DOHH2 (cell line): ENCODE measurements at regions not wholly inside any gene's neighbourhood (a gene's known extent, or its start where the extent isn't known, plus 50 kb on each side); places are given as distances from the start of the nearest gene placed in this dataset.
A peak's percentile ranks its signal among the peaks of the same experiment; 100 is the strongest.

ENCODE experiments used
- H3F3A ChIP-seq: fragments of 200-600 bp; sonication (generic), shearing (Covaris generic); 2 replicates; pipeline ENCODE4 v1.6.0; 2016; ENCODE audit warnings: antibody characterized with exemption, mild to moderate bottlenecking; ENCODE audit not compliant: control insufficient read depth, insufficient read depth
- H3K27ac ChIP-seq: fragments of 200-600 bp; sonication (generic); 2 replicates; pipeline ENCODE4 v1.5.1; 2014; ENCODE audit warnings: low read depth, mild to moderate bottlenecking, low read length, moderate library complexity
- H3K27me3 ChIP-seq: fragments of 200-600 bp; sonication (generic); 2 replicates; pipeline ENCODE4 v1.6.1; 2014; ENCODE audit warnings: mild to moderate bottlenecking, low read length, mixed read lengths; ENCODE audit not compliant: control insufficient read depth
- H3K36me3 ChIP-seq: fragments of 200-600 bp; sonication (generic); 2 replicates; pipeline ENCODE4 v1.6.1; 2014; ENCODE audit warnings: mild to moderate bottlenecking, low read length, moderate library complexity, mixed read lengths; ENCODE audit not compliant: control insufficient read depth
- H3K4me1 ChIP-seq: fragments of 200-600 bp; sonication (generic); 2 replicates; pipeline ENCODE4 v1.6.1; 2014; ENCODE audit warnings: mild to moderate bottlenecking, low read length, mixed read lengths; ENCODE audit not compliant: control insufficient read depth
- H3K4me2 ChIP-seq: fragments of 200-600 bp; sonication (generic); 2 replicates; pipeline ENCODE4 v1.6.0; 2014; ENCODE audit warnings: mild to moderate bottlenecking, low read length, moderate library complexity
- H3K4me3 ChIP-seq: fragments of 200-600 bp; sonication (generic); 2 replicates; pipeline ENCODE4 v1.5.1; 2014; ENCODE audit warnings: mild to moderate bottlenecking, low read length, mixed read lengths
- H3K79me2 ChIP-seq: fragments of 200-600 bp; sonication (generic); 2 replicates; pipeline ENCODE4 v1.6.1; 2014; ENCODE audit warnings: mild to moderate bottlenecking, low read length, mixed read lengths; ENCODE audit not compliant: control insufficient read depth
- H3K9me2 ChIP-seq: fragments of 200-600 bp; sonication (generic); replicated peaks from 2 replicates; pipeline ENCODE4 v1.6.1; 2014; ENCODE audit warnings: mild to moderate bottlenecking, low read length, mixed read lengths; ENCODE audit not compliant: control insufficient read depth
- H3K9me3 ChIP-seq: fragments of 200-600 bp; sonication (generic); 2 replicates; pipeline ENCODE4 v1.6.1; 2014; ENCODE audit warnings: antibody characterized with exemption, low read length, mixed read lengths; ENCODE audit not compliant: control insufficient read depth, insufficient read depth
- H4K20me1 ChIP-seq: fragments of 200-600 bp; sonication (generic); 2 replicates; pipeline ENCODE4 v1.6.0; 2014; ENCODE audit warnings: low read depth, mild to moderate bottlenecking, antibody characterized with exemption, low read length, moderate library complexity; ENCODE audit not compliant: control insufficient read depth, insufficient read depth
- CTCF ChIP-seq: fragments of 200-600 bp; sonication (generic); IDR thresholded peaks from one replicate; pipeline ENCODE4 v1.5.1; 2014; ENCODE audit warnings: antibody characterized with exemption, mild to moderate bottlenecking, low read depth, low read length; ENCODE audit not compliant: poor library complexity, severe bottlenecking
- EZH2phosphoT487 ChIP-seq: fragments of 200-600 bp; sonication (generic); IDR thresholded peaks from 2 replicates; pipeline ENCODE4 v1.6.1; 2017; ENCODE audit warnings: borderline replicate concordance, mild to moderate bottlenecking, antibody characterized with exemption, low read length, moderate library complexity, mixed read lengths

DNA sequence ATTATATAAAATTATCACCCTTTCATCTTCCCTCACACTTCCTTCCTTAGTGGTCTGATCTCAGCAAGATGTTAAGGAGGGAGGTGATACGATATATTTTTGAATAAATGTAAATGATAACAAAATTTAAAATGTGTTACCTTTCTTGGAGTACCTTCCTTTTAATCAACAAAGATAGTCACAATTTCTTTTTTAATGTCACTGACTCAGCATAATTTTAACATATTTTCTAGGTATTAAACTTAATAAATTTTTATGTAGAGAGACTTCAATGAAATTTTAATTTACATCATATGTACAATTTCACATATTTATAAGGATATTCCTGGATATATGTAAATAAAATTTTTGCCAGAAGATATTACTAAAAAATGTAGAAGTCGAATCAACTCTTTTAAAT is 125.0 kb upstream of the FBN2 start:
- H3K27me3 ChIP-seq = no peaks in the 10 kb centered on the region
- no peaks in the 10 kb centered on the region for H3K36me3 ChIP-seq
- no peaks in the 10 kb centered on the region for H4K20me1 ChIP-seq
- no peaks in the 10 kb centered on the region for H3K9me3 ChIP-seq
- no peaks in the 10 kb centered on the region for H3K4me1 ChIP-seq
- H3K27ac ChIP-seq = no peak overlapping the region
- TF ChIP-seq CTCF (no peak), EZH2phosphoT487 (no peak)
- no peak overlapping the region for H3K4me3 ChIP-seq
- H3K9me2 ChIP-seq = no peaks in the 10 kb centered on the region
- no peaks in the 10 kb centered on the region for H3K79me2 ChIP-seq
- H3F3A ChIP-seq = no peaks in the 10 kb centered on the region
- H3K4me2 ChIP-seq = no peak overlapping the region

DNA sequence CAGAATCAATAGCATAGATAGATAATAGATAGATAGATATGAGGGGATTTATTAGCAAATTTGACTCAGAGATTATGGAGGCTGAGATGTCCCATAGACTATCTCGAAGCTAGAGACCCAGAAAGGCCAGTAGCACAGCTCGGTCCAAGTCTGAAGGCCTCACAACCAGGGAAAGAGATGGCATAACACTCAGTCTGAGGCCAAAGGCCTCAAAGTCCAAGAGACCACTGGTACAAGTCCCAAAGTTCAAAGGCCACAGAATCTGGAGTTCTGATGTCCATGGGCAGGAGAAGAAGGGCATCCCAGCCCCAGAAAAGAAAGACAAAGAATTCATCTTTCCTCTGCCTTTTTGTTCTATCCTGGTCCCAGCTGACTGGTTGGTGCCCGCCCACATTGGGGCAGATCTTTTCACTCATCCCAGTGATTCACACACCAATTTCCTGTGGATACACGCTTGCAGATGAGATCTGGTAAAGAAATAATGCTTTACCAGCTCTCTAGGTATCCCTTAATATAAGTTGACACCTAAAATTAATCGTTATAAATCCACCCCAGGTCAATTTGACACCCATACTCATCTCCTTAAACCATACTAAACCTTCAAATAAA is 127.8 kb upstream of the FBN2 start:
- H3K9me2 ChIP-seq = no peaks in the 10 kb centered on the region
- H3K27ac ChIP-seq = no peak overlapping the region
- H3K4me1 ChIP-seq = no peaks in the 10 kb centered on the region
- H3K79me2 ChIP-seq = no peaks in the 10 kb centered on the region
- no peak overlapping the region for H3K4me2 ChIP-seq
- H3K27me3 ChIP-seq = no peaks in the 10 kb centered on the region
- H3K4me3 ChIP-seq = no peak overlapping the region
- H4K20me1 ChIP-seq = no peaks in the 10 kb centered on the region
- H3K36me3 ChIP-seq = no peaks in the 10 kb centered on the region
- no peaks in the 10 kb centered on the region for H3K9me3 ChIP-seq
- H3F3A ChIP-seq = no peaks in the 10 kb centered on the region
- TF ChIP-seq CTCF (no peak), EZH2phosphoT487 (no peak)

DNA sequence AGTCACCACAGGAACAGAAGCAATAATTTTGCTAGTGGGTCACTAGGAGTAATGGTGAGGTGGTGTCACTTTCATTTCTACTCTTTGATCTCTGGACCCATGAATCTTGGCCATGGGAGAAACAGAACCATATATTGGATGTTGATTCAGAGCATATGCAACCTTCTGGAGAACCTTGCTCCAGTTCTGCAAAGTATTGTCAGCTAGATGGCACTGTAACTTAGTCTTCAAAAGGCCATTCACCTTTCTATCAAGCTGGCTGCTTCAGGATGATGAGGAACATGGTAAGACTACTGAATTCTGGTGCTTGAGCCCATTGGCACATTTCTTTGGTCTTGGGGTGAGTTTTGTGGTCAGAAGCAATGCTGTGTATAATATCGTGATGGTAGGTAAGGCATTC is 129.1 kb upstream of the FBN2 start:
- Histone ChIP-seq H3K27me3 (no peaks in the 10 kb centered on the region), H3K4me1 (no peaks in the 10 kb centered on the region), H3K79me2 (no peaks in the 10 kb centered on the region), H3K4me2 (no peak overlapping the region), H4K20me1 (no peaks in the 10 kb centered on the region), H3K27ac (no peak overlapping the region), H3K9me2 (no peaks in the 10 kb centered on the region), H3K36me3 (no peaks in the 10 kb centered on the region), H3F3A (no peaks in the 10 kb centered on the region), H3K4me3 (no peak overlapping the region), H3K9me3 (no peaks in the 10 kb centered on the region)
- TF ChIP-seq EZH2phosphoT487 = no peak
- TF ChIP-seq CTCF = peak; percentile 19

DNA sequence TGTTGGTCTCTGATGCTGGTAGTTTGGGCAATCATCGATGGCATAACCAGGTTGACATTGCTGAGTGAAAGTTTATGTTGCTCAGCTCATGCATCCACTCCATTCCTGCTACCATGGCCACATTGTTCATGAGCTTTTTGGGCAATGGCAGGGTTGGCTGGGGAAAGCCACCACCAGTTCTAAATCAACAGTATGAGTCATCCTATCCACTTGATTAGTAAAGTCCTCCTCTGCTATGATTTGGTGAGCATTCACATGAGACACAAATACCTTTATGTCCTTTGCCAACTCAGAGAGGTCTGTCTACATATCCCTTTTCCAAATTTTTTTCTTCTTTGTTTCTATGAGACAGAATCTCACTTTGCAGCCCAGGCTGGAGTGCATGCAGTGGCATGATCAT is 129.7 kb upstream of the FBN2 start:
- Histone ChIP-seq H3K27ac (no peak overlapping the region), H3K4me2 (no peak overlapping the region), H3K4me3 (no peak overlapping the region), H3K4me1 (no peaks in the 10 kb centered on the region), H3K79me2 (no peaks in the 10 kb centered on the region), H3K9me3 (no peaks in the 10 kb centered on the region), H3K27me3 (no peaks in the 10 kb centered on the region), H3K9me2 (no peaks in the 10 kb centered on the region), H4K20me1 (no peaks in the 10 kb centered on the region), H3F3A (no peaks in the 10 kb centered on the region), H3K36me3 (no peaks in the 10 kb centered on the region)
- TF ChIP-seq EZH2phosphoT487 = no peak
- TF ChIP-seq CTCF = no peak
